SK-N-SH treated with all-trans-retinoic acid at 6 μM for 48 hours (cell line): ENCODE measurements at regions not wholly inside any gene's neighbourhood (a gene's known extent, or its start where the extent isn't known, plus 50 kb on each side); places are given as distances from the start of the nearest gene placed in this dataset.

Experiments
- ARNTL ChIP-seq: fragments of 450-650 bp; formaldehyde crosslinking; IDR thresholded peaks from 2 replicates; pipeline ENCODE4 v1.5.0; 2020; ENCODE audit warnings: low read depth, mild to moderate bottlenecking, moderate library complexity, borderline replicate concordance
- BACH2 ChIP-seq: fragments of 250-450 bp; sonication (Bioruptor Pico); IDR thresholded peaks from 2 replicates; pipeline ENCODE4 v1.9.0; 2021; ENCODE audit warnings: mild to moderate bottlenecking, borderline replicate concordance
- CSDC2 ChIP-seq: fragments of 250-450 bp; sonication (Bioruptor Pico); IDR thresholded peaks from 2 replicates; pipeline ENCODE4 v1.5.0; 2020; ENCODE audit warnings: mild to moderate bottlenecking, moderate library complexity
- ESRRG ChIP-seq: fragments of 250-450 bp; sonication (Bioruptor Pico); IDR thresholded peaks from 2 replicates; pipeline ENCODE4 v1.6.1; 2021; ENCODE audit warnings: mild to moderate bottlenecking
- PATZ1 ChIP-seq: fragments of 250-450 bp; sonication (Bioruptor Pico); IDR thresholded peaks from 2 replicates; pipeline ENCODE4 v1.8.0; 2020; ENCODE audit warnings: mild to moderate bottlenecking, moderate library complexity, borderline replicate concordance
- POU6F1 ChIP-seq: fragments of 250-450 bp; sonication (Bioruptor Pico); IDR thresholded peaks from 2 replicates; pipeline ENCODE4 v1.8.0; 2021; ENCODE audit warnings: low read depth, mild to moderate bottlenecking, moderate library complexity, borderline replicate concordance
- RARB ChIP-seq: fragments of 250-450 bp; sonication (Bioruptor Pico); IDR thresholded peaks from 2 replicates; pipeline ENCODE4 v1.8.0; 2021; ENCODE audit warnings: mild to moderate bottlenecking, moderate library complexity
- ZFP3 ChIP-seq: fragments of 250-450 bp; sonication (Bioruptor Pico); IDR thresholded peaks from 2 replicates; pipeline ENCODE4 v1.5.0; 2020; ENCODE audit warnings: mild to moderate bottlenecking, moderate library complexity
- ZFP30 ChIP-seq: fragments of 450-650 bp; formaldehyde crosslinking; IDR thresholded peaks from 2 replicates; pipeline ENCODE4 v1.5.0; 2022; ENCODE audit warnings: mild to moderate bottlenecking, moderate library complexity
- ZNF565 ChIP-seq: fragments of 450-650 bp; formaldehyde crosslinking; conservative IDR thresholded peaks from 2 replicates; pipeline ENCODE4 v1.5.0; 2020; ENCODE audit warnings: low read depth, mild to moderate bottlenecking, moderate library complexity

- TF ChIP-seq ESRRG (CRISPR knock-in tag) (no peak), ZFP30 (CRISPR knock-in tag) (no peak), BACH2 (no peak), PATZ1 (no peak), RARB (CRISPR knock-in tag) (no peak), ZNF565 (CRISPR knock-in tag) (no peak), POU6F1 (CRISPR knock-in tag) (no peak), CSDC2 (CRISPR knock-in tag) (no peak), ZFP3 (CRISPR knock-in tag) (no peak), ARNTL (CRISPR knock-in tag) (no peak)
These were observed 1038.5 kb downstream of the JRKL start for GRCh38 chr11:97428247-97428790.
